Calu3 (cell line): ENCODE measurements at regions not wholly inside any gene's neighbourhood (a gene's known extent, or its start where the extent isn't known, plus 50 kb on each side); places are given as distances from the start of the nearest gene placed in this dataset.

ENCODE experiments used
- BruUV-seq: library from RNA; stranded (reverse); fragments of 400-500 nt; replicated peaks from 2 replicates; lab custom pipeline; 2021; lab: Mats Ljungman, UMichigan
- CTCF ChIA-PET: fragments of 300-600 bp; sonication (Branson Sonifier 250); formaldehyde crosslinking; loops from one replicate; lab custom pipeline; 2022; ENCODE audit warnings: antibody characterized with exemption; lab: Charles Lee
- DNase-seq: peaks from one replicate; pipeline ENCODE4 v3.0.0; 2022
- H3K27ac Mint-ChIP-seq: one replicate; pipeline ENCODE4 v1.8.0; 2022; ENCODE audit warnings: mixed read lengths; ENCODE audit not compliant: unreplicated experiment
- H3K27me3 Mint-ChIP-seq: one replicate; pipeline ENCODE4 v1.8.0; 2022; ENCODE audit warnings: mixed read lengths; ENCODE audit not compliant: unreplicated experiment
- H3K36me3 Mint-ChIP-seq: one replicate; pipeline ENCODE4 v1.8.0; 2022; ENCODE audit warnings: mild to moderate bottlenecking, moderate library complexity, mixed read lengths; ENCODE audit not compliant: insufficient read depth, unreplicated experiment
- H3K4me1 Mint-ChIP-seq: one replicate; pipeline ENCODE4 v1.8.0; 2022; ENCODE audit warnings: mild to moderate bottlenecking, low read depth, mixed read lengths; ENCODE audit not compliant: unreplicated experiment
- H3K4me3 Mint-ChIP-seq: one replicate; pipeline ENCODE4 v1.8.0; 2022; ENCODE audit warnings: mild to moderate bottlenecking, low read depth, moderate library complexity, mixed read lengths; ENCODE audit not compliant: unreplicated experiment
- H3K9me3 Mint-ChIP-seq: one replicate; pipeline ENCODE4 v1.8.0; 2022; ENCODE audit warnings: low read depth, mixed read lengths; ENCODE audit not compliant: unreplicated experiment
- intact Hi-C: fragments of 100-400 bp; cut with micrococcal nuclease; formaldehyde crosslinking; loops from one replicate; pipeline ENCODE4 v1.10.0; 2022; ENCODE audit not compliant: unreplicated experiment
- TF ChIP-seq, protein P1 (sequence below): fragments of 200-600 bp; IDR thresholded peaks from one replicate; pipeline ENCODE4 v1.8.0; 2022; ENCODE audit warnings: antibody characterized with exemption; ENCODE audit not compliant: unreplicated experiment

DNA sequence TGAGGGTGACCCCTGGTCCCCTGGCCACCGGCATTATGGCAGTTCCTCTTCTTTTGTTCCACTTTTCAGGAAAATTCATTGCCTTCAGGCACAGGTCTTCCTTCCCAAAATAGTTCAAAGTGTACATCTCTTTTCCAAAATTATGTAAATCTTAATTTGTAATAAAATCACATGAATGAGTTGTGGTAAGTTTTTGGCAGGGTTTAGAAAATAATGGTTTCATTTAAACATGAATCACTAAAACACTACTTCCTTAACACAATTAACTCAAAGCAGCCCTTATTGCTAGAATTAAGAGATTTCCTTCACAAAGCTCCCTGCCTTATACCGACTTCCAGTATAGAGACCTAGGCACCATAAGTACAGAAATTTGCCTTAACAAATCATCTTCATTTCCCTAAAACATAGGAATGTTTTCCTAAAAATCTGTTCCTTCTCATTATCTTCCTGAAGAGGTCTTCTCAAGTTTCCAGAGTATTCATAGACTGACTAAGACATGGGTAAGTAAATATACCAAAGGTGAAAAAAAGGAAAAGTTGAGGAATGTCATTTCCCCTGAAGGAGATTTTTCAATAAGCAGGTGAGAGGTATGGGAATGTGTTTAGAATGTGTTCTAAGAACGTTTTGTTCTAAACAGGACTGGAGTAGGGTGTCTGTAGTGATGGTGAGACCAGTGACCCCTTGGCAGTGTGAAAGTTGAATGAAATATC is 148.2 kb upstream of the CITED2 start:
- no TSS peak for BruUV-seq
- DNase-seq = no peak
- Mint-ChIP-seq H3K36me3 (no peaks in the 10 kb centered on the region), H3K27ac (no peak overlapping the region), H3K27me3 (no peaks in the 10 kb centered on the region), H3K4me1 (peaks cover 10% of the 10 kb centered on the region), H3K4me3 (no peak overlapping the region), H3K9me3 (no peaks in the 10 kb centered on the region)
- TF ChIP-seq, protein P1, sequence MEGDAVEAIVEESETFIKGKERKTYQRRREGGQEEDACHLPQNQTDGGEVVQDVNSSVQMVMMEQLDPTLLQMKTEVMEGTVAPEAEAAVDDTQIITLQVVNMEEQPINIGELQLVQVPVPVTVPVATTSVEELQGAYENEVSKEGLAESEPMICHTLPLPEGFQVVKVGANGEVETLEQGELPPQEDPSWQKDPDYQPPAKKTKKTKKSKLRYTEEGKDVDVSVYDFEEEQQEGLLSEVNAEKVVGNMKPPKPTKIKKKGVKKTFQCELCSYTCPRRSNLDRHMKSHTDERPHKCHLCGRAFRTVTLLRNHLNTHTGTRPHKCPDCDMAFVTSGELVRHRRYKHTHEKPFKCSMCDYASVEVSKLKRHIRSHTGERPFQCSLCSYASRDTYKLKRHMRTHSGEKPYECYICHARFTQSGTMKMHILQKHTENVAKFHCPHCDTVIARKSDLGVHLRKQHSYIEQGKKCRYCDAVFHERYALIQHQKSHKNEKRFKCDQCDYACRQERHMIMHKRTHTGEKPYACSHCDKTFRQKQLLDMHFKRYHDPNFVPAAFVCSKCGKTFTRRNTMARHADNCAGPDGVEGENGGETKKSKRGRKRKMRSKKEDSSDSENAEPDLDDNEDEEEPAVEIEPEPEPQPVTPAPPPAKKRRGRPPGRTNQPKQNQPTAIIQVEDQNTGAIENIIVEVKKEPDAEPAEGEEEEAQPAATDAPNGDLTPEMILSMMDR = no peak
- intact Hi-C loops = no loop called here
- CTCF ChIA-PET = no interaction called here

DNA sequence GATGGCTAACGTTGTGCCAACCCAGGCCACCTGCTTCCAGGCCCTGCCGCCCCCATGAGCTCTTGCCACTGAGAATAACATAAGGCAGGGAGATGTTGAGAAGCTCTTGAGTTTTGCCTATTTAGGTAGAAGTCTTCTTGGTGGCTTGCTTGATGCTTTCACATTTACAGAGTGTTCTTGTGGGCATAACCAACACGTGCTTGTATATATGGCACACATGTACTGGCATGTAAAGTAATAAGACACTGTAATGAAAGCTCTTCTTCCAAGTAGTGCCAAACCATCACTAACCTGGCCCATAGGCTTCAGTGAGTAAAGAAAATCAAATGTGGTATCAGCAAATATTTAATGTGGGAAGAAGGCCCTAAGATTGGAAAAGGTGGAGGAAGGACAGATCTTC is 146.9 kb upstream of the CITED2 start:
- Mint-ChIP-seq H3K9me3 (no peaks in the 10 kb centered on the region), H3K4me1 (peaks cover 10% of the 10 kb centered on the region), H3K4me3 (no peak overlapping the region), H3K36me3 (no peaks in the 10 kb centered on the region), H3K27me3 (no peaks in the 10 kb centered on the region), H3K27ac (no peak overlapping the region)
- no peak for DNase-seq
- CTCF ChIA-PET = no interaction called here
- intact Hi-C loops = no loop called here
- no TSS peak for BruUV-seq
- TF ChIP-seq, protein P1 = no peak

DNA sequence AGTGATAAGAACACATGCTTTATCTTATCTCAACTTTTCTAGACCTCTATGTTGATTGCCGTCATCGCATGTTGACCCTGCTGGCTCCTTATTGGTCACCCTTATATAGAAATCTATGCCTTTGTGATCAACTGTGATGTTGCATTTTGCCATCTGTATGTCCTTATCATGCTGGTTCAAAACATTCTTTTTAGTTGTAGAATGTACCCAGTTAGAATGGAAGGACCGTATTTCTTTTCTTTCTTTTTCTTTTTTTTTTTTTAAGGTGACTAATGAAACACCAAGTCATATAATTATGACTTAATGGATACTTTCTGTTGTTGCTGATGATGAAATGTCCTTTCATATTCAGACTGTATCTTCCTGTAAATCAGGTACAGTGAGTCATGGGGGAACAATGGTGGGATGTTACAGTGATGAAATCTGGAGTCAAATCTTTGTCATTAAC is 145.9 kb upstream of the CITED2 start:
- Mint-ChIP-seq H3K4me1 (peaks cover 10% of the 10 kb centered on the region), H3K9me3 (no peaks in the 10 kb centered on the region), H3K27me3 (no peaks in the 10 kb centered on the region), H3K4me3 (no peak overlapping the region), H3K36me3 (no peaks in the 10 kb centered on the region), H3K27ac (no peak overlapping the region)
- TF ChIP-seq, protein P1 = no peak
- no peak for DNase-seq
- intact Hi-C loops = no loop called here
- CTCF ChIA-PET = no interaction called here
- no TSS peak for BruUV-seq

DNA sequence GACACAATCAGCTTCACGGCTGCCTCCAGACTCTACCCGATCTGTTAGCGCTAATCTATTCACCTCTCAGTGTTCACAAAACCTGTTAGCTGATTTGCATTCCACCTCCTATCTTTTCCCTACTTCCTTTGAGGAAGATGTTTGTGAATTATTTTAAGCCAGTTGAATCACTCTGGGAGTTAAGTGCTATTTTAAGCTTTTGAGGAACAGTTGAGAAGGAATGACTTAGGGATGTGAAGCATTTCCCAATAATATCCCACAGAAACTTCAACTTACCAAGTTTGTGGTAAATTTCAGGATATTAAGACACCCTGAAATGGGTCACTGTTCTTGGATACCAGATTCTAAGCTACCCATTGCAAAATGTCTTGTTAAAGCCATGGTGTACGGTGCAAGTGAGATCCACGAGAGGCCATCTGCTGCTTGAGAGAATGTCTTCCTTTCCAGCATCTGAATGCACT is 145.2 kb upstream of the CITED2 start:
- TF ChIP-seq, protein P1 = no peak
- H3K27ac Mint-ChIP-seq = no peak overlapping the region
- H3K36me3 Mint-ChIP-seq = no peaks in the 10 kb centered on the region
- H3K4me1 Mint-ChIP-seq = peaks cover 10% of the 10 kb centered on the region
- BruUV-seq = no TSS peak
- no peaks in the 10 kb centered on the region for H3K27me3 Mint-ChIP-seq
- no peak overlapping the region for H3K4me3 Mint-ChIP-seq
- no peaks in the 10 kb centered on the region for H3K9me3 Mint-ChIP-seq
- DNase-seq = no peak
- intact Hi-C loops = no loop called here
- CTCF ChIA-PET = no interaction called here
